ENCODE measurements at regions not wholly inside any gene's neighbourhood (a gene's known extent, or its start where the extent isn't known, plus 50 kb on each side); places are given as distances from the start of the nearest gene placed in this dataset.
A peak's percentile ranks its signal among the peaks of the same experiment; 100 is the strongest.

- Mint-ChIP-seq H3K27ac (no peak overlapping the region), H3K9me3 (no peaks in the 10 kb centered on the region), H3K27me3 (ENCODE audit: low read depth) (no peaks in the 10 kb centered on the region), H3K36me3 (ENCODE audit: low read depth) (no peaks in the 10 kb centered on the region), H3K4me1 (no peaks in the 10 kb centered on the region), H3K4me3 (no peak overlapping the region)
- no peak for TF ChIP-seq CTCF (IDR thresholded peaks at IDR 0.05; ENCODE audit: unreplicated experiment in 3 of 3)
Measured at GRCh38 chr4:180422989-180423711, 1820.1 kb upstream of the TENM3 start.

DNA sequence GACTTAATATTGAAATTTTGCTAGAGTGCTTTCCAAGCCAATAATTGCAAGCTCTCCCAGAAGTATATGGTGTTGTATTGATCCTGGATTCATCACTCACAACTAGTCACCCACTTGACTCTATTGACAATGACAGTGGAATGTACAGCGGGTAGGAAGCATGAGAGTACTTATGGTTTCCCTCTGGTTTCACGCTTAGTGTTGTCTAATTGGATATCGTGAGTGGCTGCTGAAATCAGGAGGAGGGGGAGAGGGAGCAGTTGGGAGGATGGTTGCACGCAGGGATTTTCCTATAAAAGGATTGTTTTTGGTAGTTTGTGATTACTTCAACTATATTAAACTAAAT lies 1819.5 kb upstream of the TENM3 start:
- H3K4me1 Mint-ChIP-seq: no peaks in the 10 kb centered on the region
- no peaks in the 10 kb centered on the region for H3K36me3 Mint-ChIP-seq (ENCODE audit: low read depth)
- H3K27me3 Mint-ChIP-seq (ENCODE audit: low read depth): no peaks in the 10 kb centered on the region
- no peak for TF ChIP-seq CTCF (IDR thresholded peaks at IDR 0.05; ENCODE audit: unreplicated experiment in 3 of 3)
- H3K27ac Mint-ChIP-seq: no peak overlapping the region
- no peak overlapping the region for H3K4me3 Mint-ChIP-seq
- no peaks in the 10 kb centered on the region for H3K9me3 Mint-ChIP-seq

DNA sequence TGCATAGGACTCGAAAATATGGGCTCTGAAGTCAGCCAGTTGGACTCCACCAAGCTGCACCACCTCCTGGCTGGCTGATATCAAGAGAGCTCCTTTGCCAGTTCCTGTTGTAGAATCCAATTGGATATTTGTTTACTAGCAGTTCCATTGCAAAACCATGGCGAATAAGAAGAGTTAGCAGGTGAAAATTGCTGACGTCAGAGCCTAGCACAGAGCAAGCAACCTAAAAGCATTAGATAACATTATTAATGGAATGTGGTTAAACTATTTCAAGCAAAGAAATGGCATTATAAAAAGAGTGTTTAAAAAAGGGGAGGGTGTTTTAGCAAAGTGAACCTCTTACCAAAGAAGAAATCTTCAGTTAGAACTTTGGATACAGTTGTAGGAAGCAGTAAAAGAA lies 1816.3 kb upstream of the TENM3 start:
- Mint-ChIP-seq H3K4me3 (no peak overlapping the region), H3K27ac (no peak overlapping the region), H3K36me3 (ENCODE audit: low read depth) (no peaks in the 10 kb centered on the region), H3K9me3 (no peaks in the 10 kb centered on the region), H3K4me1 (no peaks in the 10 kb centered on the region), H3K27me3 (ENCODE audit: low read depth) (no peaks in the 10 kb centered on the region)
- TF ChIP-seq CTCF (IDR thresholded peaks at IDR 0.05; ENCODE audit: unreplicated experiment in 3 of 3): no peak

- Mint-ChIP-seq H3K27me3 (ENCODE audit: low read depth) (no peaks in the 10 kb centered on the region), H3K9me3 (no peaks in the 10 kb centered on the region), H3K4me1 (no peaks in the 10 kb centered on the region), H3K4me3 (no peak overlapping the region), H3K27ac (no peak overlapping the region), H3K36me3 (ENCODE audit: low read depth) (no peaks in the 10 kb centered on the region)
- no peak for TF ChIP-seq CTCF (IDR thresholded peaks at IDR 0.05; ENCODE audit: unreplicated experiment in 3 of 3)
Measured at GRCh38 chr4:180430283-180430682, 1812.9 kb upstream of the TENM3 start.

DNA sequence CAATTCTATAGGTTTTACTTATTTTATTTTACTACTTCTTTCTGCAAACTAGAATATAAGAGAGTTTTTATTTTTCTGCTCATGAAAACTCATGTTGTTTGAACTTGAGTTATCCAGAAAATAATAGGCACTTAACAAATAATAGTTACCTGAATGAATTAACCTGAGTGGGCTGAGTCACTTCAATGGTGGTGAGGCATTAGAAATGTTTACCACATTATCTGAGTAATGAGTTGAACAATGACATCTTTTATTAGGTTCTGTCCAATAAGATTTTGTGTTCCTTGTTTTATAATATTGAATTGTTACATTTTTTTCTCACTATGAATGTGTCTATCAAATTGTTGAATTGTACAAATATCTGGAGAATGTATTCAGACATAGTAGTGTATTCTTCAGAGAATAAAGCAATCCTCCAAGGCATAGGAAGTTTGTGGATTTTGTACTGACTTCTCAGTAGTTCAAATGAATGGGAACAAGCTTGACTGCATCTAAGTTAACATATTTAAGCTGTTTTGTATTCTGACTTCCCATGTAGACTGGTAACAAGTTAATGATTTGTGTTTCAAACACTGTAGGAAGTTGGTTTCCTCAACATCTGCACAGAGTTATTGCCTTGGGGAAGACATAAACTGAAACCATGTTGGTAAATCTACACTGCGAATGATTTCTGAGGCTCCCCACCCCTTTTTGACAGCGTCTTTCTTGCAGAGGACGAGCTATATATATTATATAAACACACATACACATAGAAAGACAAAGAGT lies 1808.9 kb upstream of the TENM3 start:
- no peaks in the 10 kb centered on the region for H3K9me3 Mint-ChIP-seq
- no peaks in the 10 kb centered on the region for H3K27me3 Mint-ChIP-seq (ENCODE audit: low read depth)
- H3K36me3 Mint-ChIP-seq (ENCODE audit: low read depth): no peaks in the 10 kb centered on the region
- H3K4me1 Mint-ChIP-seq: peaks cover 5% of the 10 kb centered on the region
- TF ChIP-seq CTCF (IDR thresholded peaks at IDR 0.05; ENCODE audit: unreplicated experiment in 3 of 3): no peak
- peak overlapping the region; percentile 91 to 95 (median 94) for H3K27ac Mint-ChIP-seq
- H3K4me3 Mint-ChIP-seq: peak overlapping the region in 2 of 3 experiments; percentile 30 to 43

GRCh38 chr4:180436361-180436760 lies 1806.8 kb upstream of the TENM3 start:
- H3K27me3 Mint-ChIP-seq (ENCODE audit: low read depth): no peaks in the 10 kb centered on the region
- H3K36me3 Mint-ChIP-seq (ENCODE audit: low read depth): no peaks in the 10 kb centered on the region
- H3K9me3 Mint-ChIP-seq: no peaks in the 10 kb centered on the region
- H3K4me3 Mint-ChIP-seq: no peak overlapping the region
- peaks cover 5% of the 10 kb centered on the region for H3K4me1 Mint-ChIP-seq
- no peak for TF ChIP-seq CTCF (IDR thresholded peaks at IDR 0.05; ENCODE audit: unreplicated experiment in 3 of 3)
- peak overlapping the region; percentile 6 to 31 (median 14) for H3K27ac Mint-ChIP-seq
